IPS-15b (cell line): ENCODE measurements at regions not wholly inside any gene's neighbourhood (a gene's known extent, or its start where the extent isn't known, plus 50 kb on each side); places are given as distances from the start of the nearest gene placed in this dataset.

Experiments used
- H3K27me3 ChIP-seq: one replicate; pipeline ENCODE4 v1.6.1; 2013; ENCODE audit warnings: low read length; ENCODE audit not compliant: control insufficient read depth, insufficient read depth
- H3K36me3 ChIP-seq: one replicate; pipeline ENCODE4 v1.6.1; 2013; ENCODE audit warnings: low read length; ENCODE audit not compliant: control insufficient read depth, insufficient read depth
- H3K4me1 ChIP-seq: one replicate; pipeline ENCODE4 v1.6.1; 2013; ENCODE audit warnings: mild to moderate bottlenecking, low read length; ENCODE audit not compliant: control insufficient read depth, insufficient read depth
- H3K4me3 ChIP-seq: one replicate; pipeline ENCODE4 v1.5.1; 2013; ENCODE audit warnings: low read depth, low read length
- H3K9ac ChIP-seq: one replicate; pipeline ENCODE4 v1.6.1; 2013; ENCODE audit warnings: low read depth, mild to moderate bottlenecking, low read length
- H3K9me3 ChIP-seq: one replicate; pipeline ENCODE4 v1.6.1; 2013; ENCODE audit warnings: mild to moderate bottlenecking, low read length; ENCODE audit not compliant: control insufficient read depth, insufficient read depth

DNA sequence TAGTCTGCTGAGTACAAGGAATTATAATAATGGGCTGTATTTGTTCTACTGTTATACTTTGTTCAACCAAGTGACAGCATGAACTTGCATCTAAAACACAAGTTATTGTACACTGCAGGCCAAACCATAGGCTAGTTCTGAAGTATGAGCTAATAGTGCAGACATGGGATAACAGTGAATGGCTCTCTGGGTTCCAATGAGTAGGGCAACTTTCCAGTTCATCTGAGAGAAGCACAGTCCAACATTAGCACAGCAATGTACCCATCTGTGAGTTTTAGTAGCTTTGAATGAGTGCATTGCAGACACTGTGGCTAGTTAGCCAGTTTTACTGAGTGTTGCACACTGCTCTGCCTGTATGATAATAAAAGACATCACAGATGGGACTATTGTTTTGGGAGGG, 56.5 kb upstream of the FUT9 start:
- no peaks in the 10 kb centered on the region for H3K36me3 ChIP-seq
- H3K4me3 ChIP-seq: no peak overlapping the region
- H3K9ac ChIP-seq: no peak overlapping the region
- no peaks in the 10 kb centered on the region for H3K27me3 ChIP-seq
- H3K4me1 ChIP-seq: no peaks in the 10 kb centered on the region
- no peaks in the 10 kb centered on the region for H3K9me3 ChIP-seq
